Occipital lobe (tissue), 1 donor: ENCODE measurements at regions not wholly inside any gene's neighbourhood (a gene's known extent, or its start where the extent isn't known, plus 50 kb on each side); places are given as distances from the start of the nearest gene placed in this dataset.

Source experiments
- DNase-seq: peaks from one replicate; lab custom pipeline; 2025; lab: John Stamatoyannopoulos, UW

DNA sequence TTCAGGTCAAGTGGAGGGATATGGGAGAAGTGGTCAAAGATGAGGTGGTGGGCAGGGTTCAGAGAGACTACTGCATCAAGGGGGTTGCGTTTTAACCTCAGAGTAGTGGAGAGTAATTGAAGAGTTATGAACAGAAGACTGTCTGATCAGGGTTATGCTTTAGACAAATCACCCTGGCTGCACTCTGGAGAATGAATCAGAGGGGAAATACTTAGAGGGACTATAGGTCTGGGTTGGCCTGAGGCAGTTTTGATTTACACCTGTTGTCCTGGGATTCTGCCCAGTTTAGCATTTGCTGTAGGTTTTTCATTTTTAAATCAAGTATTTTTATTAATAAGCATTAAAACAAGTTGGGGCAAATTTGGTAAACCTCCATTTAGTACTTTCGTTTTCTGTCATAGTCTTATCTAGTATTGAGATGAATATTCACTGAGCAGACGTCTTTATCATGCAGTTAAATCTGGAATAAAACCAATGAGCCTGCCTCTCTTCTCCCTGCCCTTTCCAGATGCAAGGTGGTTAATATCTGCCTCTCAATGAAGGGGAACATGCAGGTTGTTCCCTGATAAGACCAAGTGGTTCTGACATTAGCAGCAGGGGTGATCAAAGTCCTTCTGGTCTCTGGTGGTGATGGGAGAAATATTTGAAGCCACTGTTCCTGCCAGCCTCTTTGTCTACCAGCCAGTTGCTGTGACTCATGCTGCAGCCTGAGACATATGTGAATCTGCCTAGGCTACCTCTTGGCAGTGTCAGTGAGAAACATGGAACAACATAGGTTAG, 116.0 kb upstream of the RPS6KA3 start:
- DNase-seq, result no peak

DNA sequence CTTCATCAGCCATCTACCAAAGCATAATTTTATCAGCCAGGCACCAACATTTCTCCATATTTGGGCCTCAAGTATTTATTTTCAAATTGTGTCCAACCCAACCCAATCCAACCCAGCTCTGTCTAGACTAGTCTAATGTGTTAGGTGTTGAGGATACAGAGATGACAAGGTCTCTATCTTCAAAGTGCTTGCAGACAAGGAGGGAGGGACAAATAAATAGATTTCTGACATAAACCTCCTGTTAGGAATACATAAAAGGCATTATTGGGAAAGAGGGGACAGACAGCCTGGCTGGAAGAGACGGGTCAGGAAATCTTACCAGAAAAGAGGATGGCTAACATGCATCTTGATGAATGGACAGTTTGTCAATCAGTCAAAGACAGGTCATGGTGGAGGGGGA, 115.4 kb upstream of the RPS6KA3 start:
- no peak for DNase-seq

DNA sequence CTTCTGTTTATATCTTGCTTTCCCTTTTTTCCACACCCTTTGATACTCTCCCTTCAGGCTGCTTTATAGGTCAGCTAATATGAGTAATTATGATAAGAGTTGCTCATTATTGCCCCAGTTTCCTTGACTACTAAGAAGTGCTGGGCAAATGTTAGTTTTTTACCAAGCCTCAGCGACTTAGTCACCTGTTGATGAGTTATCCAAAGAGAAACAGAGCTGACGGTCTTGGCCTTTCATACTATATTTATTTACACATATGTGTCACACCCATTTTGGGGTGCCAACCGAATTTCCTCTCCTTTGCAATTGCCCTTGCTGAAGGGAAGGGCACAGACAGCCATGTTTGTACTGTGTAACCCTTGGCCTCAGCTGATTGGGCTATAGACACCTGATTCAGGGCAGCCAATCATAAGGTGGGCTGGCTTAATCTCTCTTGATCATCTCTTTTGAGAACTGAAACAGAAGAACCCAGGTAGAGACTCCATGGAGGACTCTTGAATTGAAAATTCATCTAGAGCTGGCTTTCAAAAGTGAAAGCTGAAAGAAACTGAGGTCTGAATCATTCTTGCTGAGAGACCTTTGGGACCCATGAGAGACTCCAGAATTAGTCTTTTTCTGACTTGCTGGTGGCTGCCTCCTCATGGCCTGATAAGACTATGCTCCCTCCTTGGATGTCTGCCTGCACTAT, 111.7 kb upstream of the RPS6KA3 start:
- no peak for DNase-seq

DNA sequence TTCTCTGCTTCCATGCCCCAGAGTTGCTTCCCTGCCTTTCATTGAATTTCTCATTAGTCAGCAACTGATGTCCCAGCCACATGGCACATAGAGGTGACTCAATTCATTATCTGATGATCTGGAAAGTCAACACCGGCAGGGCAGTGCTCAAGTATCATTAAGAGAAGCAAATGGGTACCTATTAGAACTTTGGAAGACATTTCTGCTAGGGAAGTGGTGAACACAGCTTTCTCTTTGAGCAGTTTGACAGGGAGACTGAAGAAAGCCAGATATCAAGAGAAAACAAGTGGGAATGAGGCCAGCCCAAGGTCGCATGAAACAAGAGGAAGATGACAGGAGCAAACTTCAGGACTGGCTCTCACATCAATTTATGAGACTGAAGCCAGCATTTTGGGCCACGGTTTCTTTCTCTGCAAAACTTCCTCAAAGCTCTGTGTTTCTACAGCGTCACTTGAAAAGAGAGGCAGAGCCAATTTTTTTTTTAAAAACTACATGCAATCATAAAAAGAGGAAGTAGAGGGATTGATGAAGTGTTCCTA, 108.3 kb upstream of the RPS6KA3 start:
- no peak for DNase-seq

DNA sequence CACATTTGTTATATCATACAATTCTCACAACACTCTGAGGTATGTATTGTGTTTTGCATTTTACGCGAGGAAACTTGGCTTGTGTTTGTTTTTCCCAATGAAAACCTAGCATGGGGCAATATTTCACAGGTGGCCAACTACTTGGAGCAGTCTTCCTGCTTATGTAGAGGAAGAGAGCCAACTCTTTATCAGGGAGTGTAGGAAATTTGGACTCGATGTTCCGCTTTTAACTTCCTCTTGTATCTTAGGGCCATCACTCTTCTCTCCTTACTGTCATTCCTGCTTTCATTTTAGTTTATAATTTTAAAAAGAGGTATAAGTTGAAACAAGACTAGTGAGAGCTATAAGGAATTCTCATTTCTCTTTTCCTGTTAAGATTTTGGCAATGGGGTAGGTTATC, 107.7 kb upstream of the RPS6KA3 start:
- DNase-seq, result no peak

DNA sequence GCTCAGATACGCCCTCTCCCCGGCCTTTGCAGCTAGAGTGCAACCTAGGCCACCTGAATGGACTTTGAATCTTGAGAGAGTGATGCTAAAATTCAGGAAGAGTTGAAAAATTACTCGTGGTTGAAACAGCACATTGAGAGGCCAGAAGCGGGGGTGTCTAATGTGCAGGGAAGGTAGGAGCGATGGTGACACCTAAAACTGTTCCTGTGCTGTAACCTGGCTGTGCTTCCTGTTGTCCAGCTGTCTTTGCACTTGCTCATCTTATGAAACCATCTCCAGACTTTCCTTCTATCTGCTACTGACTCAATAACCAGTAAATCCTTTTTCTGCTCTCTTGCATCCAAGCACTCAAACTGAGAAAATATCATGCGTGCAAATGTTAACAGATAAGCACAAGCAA, 106.4 kb upstream of the RPS6KA3 start:
- DNase-seq, result no peak

DNA sequence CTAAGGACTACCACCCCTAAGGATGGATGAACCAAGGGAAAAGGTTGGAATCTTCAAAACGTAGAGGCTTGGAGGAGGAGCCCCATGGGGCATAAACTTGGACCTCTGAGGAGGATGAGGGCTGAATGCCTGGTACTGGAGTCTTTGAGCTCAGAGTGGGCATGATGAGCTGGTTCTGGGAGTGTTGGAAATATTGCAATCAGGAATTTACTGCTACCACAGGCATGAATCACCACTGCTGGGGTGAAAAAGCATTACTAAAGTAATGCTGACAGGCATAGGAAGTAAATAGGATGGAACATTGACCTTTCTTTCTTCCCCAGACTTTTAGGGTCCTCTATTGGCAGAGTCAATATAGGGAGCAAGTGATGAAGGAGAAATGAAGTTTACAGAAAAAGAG, 105.8 kb upstream of the RPS6KA3 start:
- DNase-seq, result no peak

DNA sequence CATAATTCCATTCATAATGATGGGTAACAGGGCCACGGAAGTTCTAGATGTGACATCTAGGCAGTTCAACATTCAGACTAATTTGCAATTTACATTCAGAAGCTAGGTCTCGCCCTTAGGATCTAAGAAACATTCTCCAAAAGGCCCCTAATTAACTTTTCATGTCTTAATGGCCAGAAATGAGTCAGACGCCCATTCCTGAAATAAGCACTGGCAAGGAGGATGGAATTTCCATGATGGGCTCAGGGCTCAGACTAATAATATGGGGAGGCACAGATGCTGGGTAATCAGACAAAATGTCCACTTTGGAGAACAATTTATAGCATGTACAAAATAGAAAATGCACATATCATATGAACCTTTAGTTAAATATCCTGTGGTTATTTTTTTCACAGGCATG, 102.8 kb upstream of the RPS6KA3 start:
- no peak for DNase-seq

DNA sequence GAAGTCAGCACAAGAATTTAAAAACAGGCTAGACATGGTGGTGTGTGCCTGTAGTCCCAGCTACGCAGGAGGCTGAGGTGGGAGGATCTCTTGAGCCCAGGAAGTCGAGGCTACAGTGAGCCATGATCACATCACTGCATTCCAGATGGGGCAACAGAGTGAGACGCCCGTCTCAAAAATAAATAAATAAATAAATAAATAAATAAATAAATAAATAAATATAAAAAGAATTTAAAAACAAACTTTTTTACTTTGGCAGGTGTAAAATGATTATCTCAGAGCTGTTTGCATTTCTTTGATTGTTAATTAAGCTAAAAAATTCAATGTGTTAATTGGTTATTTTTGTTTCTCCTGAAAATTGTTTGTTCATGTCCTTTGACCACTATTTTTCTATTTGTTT, 97.5 kb upstream of the RPS6KA3 start:
- DNase-seq, result no peak

DNA sequence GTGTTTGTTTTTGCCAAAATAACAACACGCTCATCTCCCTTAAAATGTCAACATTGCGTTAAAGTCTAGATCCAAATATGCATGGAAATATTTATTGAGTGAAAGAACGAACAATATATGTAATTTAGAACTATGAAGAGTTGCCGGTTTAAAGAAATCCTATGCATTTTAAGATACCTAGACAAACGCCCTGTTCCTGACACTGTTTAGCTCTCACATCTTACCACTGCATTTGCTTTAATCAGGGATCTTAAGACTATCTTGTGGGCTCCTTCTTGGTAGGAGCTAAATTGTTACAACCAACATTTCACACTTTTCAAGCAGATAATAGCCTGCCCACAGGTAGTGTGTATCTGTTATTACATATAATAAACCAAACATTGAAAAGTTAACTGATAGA, 96.6 kb upstream of the RPS6KA3 start:
- DNase-seq, result no peak

DNA sequence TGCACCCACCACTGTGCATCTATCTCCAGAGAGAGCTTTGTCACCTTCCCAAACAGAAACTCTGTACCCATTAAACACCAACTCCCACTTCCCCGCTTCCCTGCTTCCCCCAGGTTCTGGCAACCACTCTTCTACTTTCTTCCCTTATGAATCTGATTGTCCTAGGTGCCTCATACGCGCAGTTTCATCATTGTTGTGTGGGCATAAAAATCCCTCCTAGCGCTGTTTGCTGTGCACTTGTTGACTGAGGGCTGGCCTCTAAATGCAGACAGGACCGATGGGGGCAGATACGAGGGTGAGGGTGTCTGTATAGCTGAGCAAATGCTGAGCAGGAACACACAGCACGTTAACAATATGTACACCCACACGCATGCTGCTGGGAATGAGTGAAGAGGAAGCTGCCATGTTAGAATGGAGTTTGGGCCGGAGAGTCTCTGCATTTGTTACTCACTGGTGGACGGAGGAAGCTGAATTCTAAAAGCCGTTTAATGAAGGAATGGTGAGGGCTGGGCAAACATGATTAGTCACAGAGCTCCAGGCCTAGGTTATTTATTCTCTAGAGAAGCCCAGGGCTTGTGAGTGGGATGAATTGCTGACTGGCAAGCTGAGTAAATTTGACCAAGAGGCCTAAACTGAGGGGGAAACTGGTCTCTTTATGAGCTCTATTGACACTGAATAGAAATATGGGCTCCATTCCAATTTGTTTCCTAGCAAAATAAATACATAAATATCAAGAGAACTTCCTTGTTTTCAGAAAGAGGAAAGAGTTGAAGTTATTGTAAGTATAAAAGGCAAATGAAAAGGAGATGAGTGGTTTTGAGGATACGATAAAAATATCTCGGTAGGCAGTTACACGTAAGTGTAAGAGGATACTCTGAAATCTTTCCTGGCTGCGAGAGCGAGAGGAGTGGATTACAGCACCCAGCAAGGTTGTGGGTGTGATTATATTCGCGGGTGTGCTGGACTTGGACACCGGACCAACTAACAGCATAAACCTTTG, 95.9 kb upstream of the RPS6KA3 start:
- no peak for DNase-seq

DNA sequence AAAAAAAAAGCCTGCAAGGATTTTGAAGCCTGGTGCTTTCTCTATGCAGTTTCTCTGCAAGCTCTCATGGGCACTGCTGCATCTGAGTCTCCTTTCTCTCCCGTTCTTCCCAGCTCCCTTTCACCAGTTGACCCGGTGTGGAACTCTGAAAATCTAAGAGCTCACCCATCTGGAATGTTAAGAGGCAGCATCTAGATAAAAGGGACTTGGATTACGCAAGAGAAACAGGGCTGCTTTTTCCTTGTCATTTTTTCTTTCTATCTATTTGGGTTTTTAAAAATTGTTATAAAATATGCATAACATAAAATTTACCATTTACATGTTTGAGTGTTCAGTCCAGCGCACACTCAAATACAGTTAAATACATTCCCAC, 95.2 kb upstream of the RPS6KA3 start:
- DNase-seq, result no peak

DNA sequence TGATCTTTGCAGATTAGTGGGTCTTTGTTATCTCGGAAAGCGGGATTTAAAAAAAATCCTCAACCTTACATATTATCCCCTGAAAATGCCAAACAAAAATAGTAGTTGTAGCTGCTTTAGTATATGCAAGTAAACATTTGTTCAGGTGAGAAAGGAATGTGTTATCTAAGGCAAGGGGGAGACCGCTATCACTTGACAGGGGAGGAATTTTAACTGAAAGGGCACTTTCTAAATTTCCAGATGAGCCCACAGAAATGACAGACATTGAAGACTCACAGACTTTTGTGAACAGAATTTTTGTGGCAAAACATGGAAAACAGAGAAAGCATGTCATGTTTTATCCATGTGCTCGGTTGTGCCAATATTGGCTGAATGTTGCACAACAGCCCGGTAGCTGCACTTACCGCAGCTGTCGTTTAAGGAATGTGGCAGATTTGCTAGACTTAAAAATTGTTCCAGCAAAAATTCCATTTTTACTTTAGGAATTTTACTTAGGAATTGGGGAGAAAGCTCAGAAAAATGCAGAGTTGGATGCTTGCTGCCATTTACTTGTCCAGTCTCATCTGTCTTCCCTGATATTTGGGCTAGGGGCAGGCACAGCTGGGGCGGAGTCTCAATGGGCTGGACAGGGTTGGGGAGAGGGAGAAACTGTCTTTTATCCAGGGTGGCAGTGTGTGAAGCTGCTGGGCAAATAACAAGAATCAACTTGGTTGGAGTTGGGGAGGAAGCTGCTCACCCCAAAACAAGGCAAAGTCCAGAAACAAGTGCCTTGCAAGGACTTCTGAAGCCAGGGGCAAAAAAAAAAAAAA, 94.6 kb upstream of the RPS6KA3 start:
- DNase-seq, result no peak

DNA sequence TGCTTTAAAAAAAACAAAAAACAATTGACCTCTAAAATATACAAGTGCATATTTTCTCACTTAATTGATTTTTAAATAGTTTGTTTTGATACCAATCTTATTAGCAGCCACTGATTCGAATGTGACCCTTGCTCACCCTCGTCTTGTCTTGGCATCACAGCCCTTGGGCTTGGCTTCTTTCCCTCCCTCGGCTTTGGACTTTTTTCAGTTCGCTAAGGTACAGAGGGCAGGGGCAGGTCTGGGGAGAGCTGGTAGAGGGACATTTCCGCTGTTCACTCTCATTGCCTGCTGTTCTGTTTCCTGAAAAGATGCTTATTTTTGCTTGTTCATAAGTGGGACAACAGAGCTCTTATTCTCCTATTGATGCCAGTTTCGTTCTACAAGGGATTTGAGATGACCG, 88.5 kb upstream of the RPS6KA3 start:
- DNase-seq, result no peak

DNA sequence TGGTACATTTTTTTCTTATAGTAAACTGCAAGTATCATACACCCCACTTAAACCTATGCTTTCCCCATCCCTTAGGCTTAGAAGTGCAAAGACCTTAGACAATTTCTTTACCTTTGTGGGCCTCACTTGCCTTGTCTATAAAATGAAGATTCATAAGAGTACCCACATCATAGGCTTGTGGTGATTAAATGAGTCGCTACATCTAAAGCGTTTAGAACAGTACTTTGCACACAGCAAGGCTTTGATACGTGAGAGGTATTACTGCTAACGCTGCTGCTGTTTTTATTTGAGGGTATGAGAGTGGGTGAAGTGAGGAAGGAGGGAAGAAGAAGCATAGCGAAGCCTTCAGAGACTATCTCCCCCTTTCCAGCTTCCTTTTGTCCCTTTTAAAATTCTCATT, 87.8 kb upstream of the RPS6KA3 start:
- no peak for DNase-seq

DNA sequence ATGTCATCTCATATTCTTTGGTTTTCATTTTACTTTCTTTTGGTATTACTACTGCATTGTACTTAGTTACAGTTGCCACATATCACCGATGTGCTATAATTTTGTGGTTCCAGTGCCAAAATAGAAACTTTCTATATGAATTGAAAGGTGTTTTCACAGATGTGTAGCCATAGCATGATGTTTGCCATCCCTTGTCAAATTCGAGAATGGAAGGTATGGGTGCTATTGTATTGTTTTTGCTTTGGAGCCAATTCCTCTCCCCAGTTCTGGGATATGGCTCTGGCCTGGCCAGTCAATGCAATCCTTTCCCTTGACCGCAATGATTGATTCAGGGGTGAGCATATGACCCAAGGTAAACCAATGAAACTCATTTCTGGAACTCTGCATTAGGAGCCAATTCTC, 86.2 kb upstream of the RPS6KA3 start:
- DNase-seq, result no peak

DNA sequence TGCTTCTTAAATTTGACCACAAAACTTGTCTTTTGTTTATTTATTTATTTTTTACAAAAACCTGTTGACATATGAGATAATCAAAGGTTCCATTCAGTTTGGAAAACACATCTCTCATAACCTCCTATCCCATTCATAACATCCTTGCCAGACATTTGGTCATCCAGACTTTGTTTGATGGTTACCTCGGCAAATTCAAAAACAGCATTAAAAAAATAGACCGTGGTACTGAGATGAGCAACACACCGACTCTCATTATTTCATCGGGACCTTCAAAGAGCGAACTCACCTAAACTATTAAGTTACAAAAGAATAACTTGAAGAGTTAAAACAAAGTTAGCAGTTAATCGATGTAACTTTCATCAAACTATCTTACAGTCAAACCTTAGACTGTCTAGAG, 85.8 kb upstream of the RPS6KA3 start:
- no peak for DNase-seq

DNA sequence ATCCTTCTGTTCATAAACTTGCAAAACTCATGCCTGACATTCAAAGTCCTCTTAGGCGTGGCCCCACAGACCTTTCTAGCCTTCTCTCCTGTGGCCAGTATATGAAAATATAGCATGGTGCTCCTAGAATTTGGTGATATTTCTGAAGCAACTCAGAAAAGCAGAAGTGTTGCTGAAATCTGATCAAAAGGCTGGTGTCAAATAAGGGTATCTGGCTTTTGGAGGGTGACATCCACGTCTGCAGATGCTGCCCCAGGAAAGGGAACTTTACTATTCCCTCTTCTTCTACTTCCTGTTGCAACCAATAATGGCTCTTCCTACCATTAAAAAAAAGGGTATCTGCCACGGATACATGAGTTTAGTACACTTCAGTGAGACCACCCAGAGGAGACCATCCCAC, 83.9 kb upstream of the RPS6KA3 start:
- no peak for DNase-seq

DNA sequence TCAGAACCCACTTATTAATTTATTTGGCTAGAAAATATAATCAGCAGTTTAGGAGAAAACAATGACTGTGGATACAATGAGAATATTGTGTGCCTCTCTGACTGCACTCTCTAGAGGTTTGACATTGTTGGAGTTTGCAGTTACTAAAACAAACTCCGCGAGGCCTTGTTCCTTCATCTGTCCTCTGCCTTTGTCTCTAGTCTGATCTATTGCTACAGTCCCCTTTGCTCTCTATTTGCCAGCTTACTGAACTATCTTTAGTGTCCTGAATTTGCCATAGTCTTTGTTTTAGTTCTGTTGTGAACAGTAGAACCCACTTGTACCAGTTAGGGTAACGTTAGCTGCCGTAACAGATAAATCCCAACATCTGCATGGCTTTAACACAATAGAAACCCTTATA, 81.4 kb upstream of the RPS6KA3 start:
- no peak for DNase-seq

DNA sequence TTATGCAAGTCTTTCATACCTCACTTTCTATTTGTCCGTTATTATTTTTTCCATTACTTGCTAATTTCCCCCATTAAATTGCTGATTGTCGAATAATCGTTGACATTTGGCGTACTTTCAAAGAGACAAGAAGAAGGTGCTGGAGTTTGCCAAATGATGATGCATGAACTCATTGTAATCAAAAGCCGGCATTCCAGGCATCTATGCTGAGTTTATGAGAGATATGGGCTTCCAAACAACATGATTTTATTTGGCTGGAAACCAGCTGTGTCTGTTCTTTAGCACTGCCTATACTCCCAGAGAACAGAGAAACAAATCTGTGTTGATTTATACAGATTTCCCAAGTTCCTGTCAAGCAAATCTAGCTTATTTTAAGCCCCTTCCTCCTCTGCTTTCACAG, 80.8 kb upstream of the RPS6KA3 start:
- DNase-seq, result no peak

DNA sequence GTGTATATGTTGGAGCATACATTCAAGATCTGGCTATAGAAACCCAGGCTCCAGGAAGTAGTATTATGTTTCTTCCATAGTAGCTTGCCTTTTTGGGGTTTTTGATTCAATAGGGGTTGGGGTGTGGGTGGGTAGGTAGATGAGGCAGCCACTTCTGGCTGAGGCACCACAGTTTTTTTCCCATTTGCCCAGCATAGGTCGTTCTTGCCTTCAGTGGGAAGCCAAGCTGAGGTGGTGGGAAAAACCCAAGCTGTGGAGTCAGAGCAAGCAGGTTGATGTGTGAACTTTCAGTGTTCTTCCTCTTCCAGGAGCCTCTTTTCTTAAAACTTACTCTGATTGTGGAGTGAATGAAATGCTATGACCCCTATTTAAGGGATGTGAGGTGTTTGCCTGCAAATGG, 67.0 kb upstream of the RPS6KA3 start:
- DNase-seq, result no peak
